ENCODE measurements at regions not wholly inside any gene's neighbourhood (a gene's known extent, or its start where the extent isn't known, plus 50 kb on each side); places are given as distances from the start of the nearest gene placed in this dataset.

GRCh38 chr10:130484468-130485180, 348.4 kb downstream of the GLRX3 start:
- TF ChIP-seq GATA3 (IDR thresholded peaks at IDR 0.05; ENCODE audit: low read depth, low read length), result no peak
- no peak for TF ChIP-seq GATA2 (IDR thresholded peaks at IDR 0.05; ENCODE audit: low read depth, low read length)

Measured in SH-SY5Y (cell line).